Heart left ventricle (tissue), 13 donors: ENCODE measurements at regions not wholly inside any gene's neighbourhood (a gene's known extent, or its start where the extent isn't known, plus 50 kb on each side); places are given as distances from the start of the nearest gene placed in this dataset.

Source experiments
- POLR2A ChIP-seq, 2 donors: fragments of 450-650 bp; IDR thresholded peaks; one replicate each; pipeline ENCODE4 v1.6.1; 2017; ENCODE audit warnings: antibody characterized with exemption in 2 of 2, mild to moderate bottlenecking in 2 of 2, moderate library complexity in 2 of 2
- TF ChIP-seq, protein P1 (sequence below), 12 donors: fragments of 200-600 bp; sonication (generic) in 4 of 12; IDR thresholded peaks; one replicate each; pipeline versions ENCODE4 v1.5.0 to v1.8.0; 2018 to 2022; ENCODE audit warnings: antibody characterized with exemption in 12 of 12, mild to moderate bottlenecking in 5 of 12
- donor health status: ischemic (EF 13 %, LVEDD 7.1; RV severe dilation, severe dysfunction).
- donor health status: DM: no; HTN: yes; CAD: no.
- donor health status: DM: no; HTN: no; CAD: no.
- donor health status: ischemic (EF 25% LVEDD 6.9; RV normal size, moderate dysfunction).
- donor health status: ischemic (EF 25% LVEDD 5.7; RV mildly dilated, moderate dysfunction).
- donor health status: ischemic (EF 35%, LVEDD 5.7; RV mildly dilated, moderate dysfunction).
- donor health status: nonischemic (EF 11% LVEDD 7.7; RV severe dilation, severe dysfunction).
- donor health status: DM: yes; HTN: yes; CAD: no.
- donor health status: PGD.
- donor health status: ischemic (EF 29% LVEDD 5.4; RV normal size, mild dysfunction).
- donor health status: nonischemic (EF 23%, LVEDD 6.1; RV moderate dilation, normal function).

DNA sequence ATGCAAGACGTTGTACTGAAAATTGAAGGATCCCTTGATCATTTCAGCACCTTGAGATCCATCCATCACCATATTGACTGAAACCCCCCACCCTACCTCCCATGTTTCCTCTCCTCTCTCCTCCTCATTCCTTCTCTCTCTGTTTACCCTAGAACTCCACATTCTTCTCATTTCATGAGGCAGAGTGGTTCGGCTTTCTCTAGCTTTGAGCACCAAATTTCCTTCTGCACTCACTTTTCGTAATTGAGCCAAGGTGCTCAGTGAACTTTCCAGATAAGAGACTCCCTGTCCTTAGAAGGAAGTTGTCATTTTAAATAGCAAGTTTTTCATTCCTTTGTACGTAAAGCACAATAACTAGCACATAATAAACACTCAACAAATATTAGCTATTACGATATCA is 108.3 kb upstream of the SLC34A2 start:
- TF ChIP-seq, protein P1, sequence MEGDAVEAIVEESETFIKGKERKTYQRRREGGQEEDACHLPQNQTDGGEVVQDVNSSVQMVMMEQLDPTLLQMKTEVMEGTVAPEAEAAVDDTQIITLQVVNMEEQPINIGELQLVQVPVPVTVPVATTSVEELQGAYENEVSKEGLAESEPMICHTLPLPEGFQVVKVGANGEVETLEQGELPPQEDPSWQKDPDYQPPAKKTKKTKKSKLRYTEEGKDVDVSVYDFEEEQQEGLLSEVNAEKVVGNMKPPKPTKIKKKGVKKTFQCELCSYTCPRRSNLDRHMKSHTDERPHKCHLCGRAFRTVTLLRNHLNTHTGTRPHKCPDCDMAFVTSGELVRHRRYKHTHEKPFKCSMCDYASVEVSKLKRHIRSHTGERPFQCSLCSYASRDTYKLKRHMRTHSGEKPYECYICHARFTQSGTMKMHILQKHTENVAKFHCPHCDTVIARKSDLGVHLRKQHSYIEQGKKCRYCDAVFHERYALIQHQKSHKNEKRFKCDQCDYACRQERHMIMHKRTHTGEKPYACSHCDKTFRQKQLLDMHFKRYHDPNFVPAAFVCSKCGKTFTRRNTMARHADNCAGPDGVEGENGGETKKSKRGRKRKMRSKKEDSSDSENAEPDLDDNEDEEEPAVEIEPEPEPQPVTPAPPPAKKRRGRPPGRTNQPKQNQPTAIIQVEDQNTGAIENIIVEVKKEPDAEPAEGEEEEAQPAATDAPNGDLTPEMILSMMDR (IDR thresholded peaks at IDR 0.05), result no peak
- no peak for TF ChIP-seq POLR2A (IDR thresholded peaks at IDR 0.05)
